Stimulated activated CD4-positive, alpha-beta T cell treated with anti-CD3 and anti-CD28 coated beads, Interleukin-15, amount 100 ng/mL, for 24 hours (primary cell): ENCODE measurements at regions not wholly inside any gene's neighbourhood (a gene's known extent, or its start where the extent isn't known, plus 50 kb on each side); places are given as distances from the start of the nearest gene placed in this dataset.
"Not testable (repeated sequence)": the region's sequence is repeated elsewhere in the genome, so short reads cannot be mapped to it uniquely, and the experiment has no call there.

Experiments
- DNase-seq: peaks from one replicate; pipeline ENCODE4 v3.0.0-alpha.2; 2020

GRCh38 chr14:30165255-30165654, 237.6 kb upstream of the PRKD1 start:
- no peak for DNase-seq

GRCh38 chr14:30177781-30178180, 250.1 kb upstream of the PRKD1 start:
- DNase-seq: no peak

- no peak for DNase-seq
Observed at GRCh38 chr14:30179381-30180130, 251.9 kb upstream of the PRKD1 start.

- DNase-seq: no peak
Observed at GRCh38 chr14:30180219-30180618, 252.6 kb upstream of the PRKD1 start.

- no peak for DNase-seq
Observed at GRCh38 chr14:30185832-30186231, 258.2 kb upstream of the PRKD1 start.

GRCh38 chr14:30191639-30192279, 264.1 kb upstream of the PRKD1 start:
- no peak for DNase-seq

- no peak for DNase-seq
Observed at GRCh38 chr14:30193101-30193500, 265.5 kb upstream of the PRKD1 start.

GRCh38 chr14:30193845-30194501, 266.3 kb upstream of the PRKD1 start:
- DNase-seq: no peak

GRCh38 chr14:30194741-30195148, 267.1 kb upstream of the PRKD1 start:
- DNase-seq: no peak

GRCh38 chr14:30195941-30196340, 268.3 kb upstream of the PRKD1 start:
- DNase-seq: no peak

GRCh38 chr14:30196861-30197260, 269.2 kb upstream of the PRKD1 start:
- DNase-seq: no peak

GRCh38 chr14:30198720-30199119, 271.1 kb upstream of the PRKD1 start:
- not testable (repeated sequence) for DNase-seq

- no peak for DNase-seq
Observed at GRCh38 chr14:30204431-30204980, 276.9 kb upstream of the PRKD1 start.

- DNase-seq: no peak
Observed at GRCh38 chr14:30209136-30209535, 281.5 kb upstream of the PRKD1 start.

GRCh38 chr14:30210630-30211029, 283.0 kb upstream of the PRKD1 start:
- DNase-seq: no peak

- DNase-seq: no peak
Observed at GRCh38 chr14:30211326-30211725, 283.7 kb upstream of the PRKD1 start.

GRCh38 chr14:30214014-30214413, 286.4 kb upstream of the PRKD1 start:
- DNase-seq: no peak

GRCh38 chr14:30214461-30215090, 286.9 kb upstream of the PRKD1 start:
- no peak for DNase-seq

GRCh38 chr14:30218907-30219306, 291.3 kb upstream of the PRKD1 start:
- DNase-seq: no peak

- DNase-seq: no peak
Observed at GRCh38 chr14:30221546-30221945, 293.9 kb upstream of the PRKD1 start.

GRCh38 chr14:30223385-30223785, 295.7 kb upstream of the PRKD1 start:
- no peak for DNase-seq

GRCh38 chr14:30223966-30224365, 296.3 kb upstream of the PRKD1 start:
- no peak for DNase-seq

GRCh38 chr14:30225176-30225575, 297.5 kb upstream of the PRKD1 start:
- no peak for DNase-seq
